ENCODE measurements at regions not wholly inside any gene's neighbourhood (a gene's known extent, or its start where the extent isn't known, plus 50 kb on each side); places are given as distances from the start of the nearest gene placed in this dataset.
"Not testable (repeated sequence)": the region's sequence is repeated elsewhere in the genome, so short reads cannot be mapped to it uniquely, and the experiment has no call there.

DNA sequence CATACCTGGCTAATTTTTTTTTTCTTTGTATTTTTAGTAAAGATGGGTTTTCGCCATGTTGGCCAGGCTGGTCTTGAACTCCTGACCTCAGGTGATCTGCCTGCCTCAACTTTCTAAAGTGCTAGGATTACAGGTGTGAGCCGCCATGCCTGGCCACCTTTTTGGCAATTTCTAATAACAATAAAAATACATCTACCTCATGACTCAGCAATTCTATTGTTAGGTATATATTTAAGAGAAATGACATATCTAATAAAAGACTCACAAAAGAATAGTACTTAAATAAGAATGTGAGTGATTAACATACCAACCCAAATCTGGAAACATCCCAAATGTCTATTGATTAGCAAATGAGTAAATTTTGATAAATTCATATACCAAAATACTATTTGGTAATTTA, 103.6 kb upstream of the PPP1R9A start:
- no CpG with 5 or more reads among the region's 2 CpGs for WGBS (ENCODE audit: insufficient coverage)
- H3K9me3 ChIP-seq (ENCODE audit: control extremely low read depth in 1 of 5, control insufficient read depth in 4 of 5, insufficient read depth in 2 of 5, low read depth in 1 of 5, low read length in 4 of 5) = peaks cover 0 to 2% (median 0%) of the 10 kb centered on the region in 5 experiments
- POLR2A ChIA-PET = no interaction called here
- H3K4me3 ChIP-seq (ENCODE audit: control insufficient read depth in 1 of 7, extremely low read depth in 1 of 7, insufficient read depth in 4 of 7, low read depth in 2 of 7, low read length in 6 of 7) = no peak overlapping the region
- no peak overlapping the region for H3K27ac ChIP-seq (ENCODE audit: insufficient read depth in 1 of 2, low read depth in 1 of 2, low read length in 2 of 2, poor library complexity in 1 of 2, severe bottlenecking in 2 of 2)
- no peaks in the 10 kb centered on the region for H3K4me1 ChIP-seq (ENCODE audit: control extremely low read depth in 1 of 4, control insufficient read depth in 4 of 4, insufficient read depth in 4 of 4, low read length in 3 of 4)
- DNase-seq = no peak
- no peaks in the 10 kb centered on the region for H3K36me3 ChIP-seq (ENCODE audit: control insufficient read depth in 4 of 4, insufficient read depth in 4 of 4, low read length in 3 of 4)
- H3K27me3 ChIP-seq (replicated peaks in 2 of 5; ENCODE audit: control insufficient read depth in 4 of 5, insufficient read depth in 5 of 5, low read length in 4 of 5) = no peaks in the 10 kb centered on the region
- CTCF ChIA-PET = no interaction called here

DNA sequence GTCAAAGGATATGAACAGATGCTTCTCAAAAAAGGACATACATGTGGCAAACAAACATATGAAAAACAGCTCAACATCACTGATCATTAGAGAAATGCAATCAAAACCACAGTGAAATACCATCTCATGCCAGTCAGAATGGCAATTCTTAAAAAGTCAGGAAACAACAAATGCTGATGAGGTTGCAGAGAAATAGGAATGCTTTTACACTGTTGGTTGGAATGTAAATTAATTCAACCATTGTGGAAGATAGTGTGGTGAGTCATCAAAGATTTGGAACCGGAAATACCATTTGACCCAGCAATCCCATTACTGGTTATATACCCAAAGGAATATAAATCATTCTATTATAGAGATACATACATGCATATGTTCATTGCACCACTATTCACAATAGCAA, 98.7 kb upstream of the PPP1R9A start:
- H3K27me3 ChIP-seq (replicated peaks in 2 of 5; ENCODE audit: control insufficient read depth in 4 of 5, insufficient read depth in 5 of 5, low read length in 4 of 5); H3K27ac ChIP-seq (ENCODE audit: insufficient read depth in 1 of 2, low read depth in 1 of 2, low read length in 2 of 2, poor library complexity in 1 of 2, severe bottlenecking in 2 of 2); H3K36me3 ChIP-seq (ENCODE audit: control insufficient read depth in 4 of 4, insufficient read depth in 4 of 4, low read length in 3 of 4); H3K4me3 ChIP-seq (ENCODE audit: control insufficient read depth in 1 of 7, extremely low read depth in 1 of 7, insufficient read depth in 4 of 7, low read depth in 2 of 7, low read length in 6 of 7); H3K4me1 ChIP-seq (ENCODE audit: control extremely low read depth in 1 of 4, control insufficient read depth in 4 of 4, insufficient read depth in 4 of 4, low read length in 3 of 4); POLR2A ChIA-PET; CTCF ChIA-PET; H3K9me3 ChIP-seq (ENCODE audit: control extremely low read depth in 1 of 5, control insufficient read depth in 4 of 5, insufficient read depth in 2 of 5, low read depth in 1 of 5, low read length in 4 of 5); DNase-seq: not testable (repeated sequence)
- no CpG with 5 or more reads among the region's 1 CpG for WGBS (ENCODE audit: insufficient coverage)

DNA sequence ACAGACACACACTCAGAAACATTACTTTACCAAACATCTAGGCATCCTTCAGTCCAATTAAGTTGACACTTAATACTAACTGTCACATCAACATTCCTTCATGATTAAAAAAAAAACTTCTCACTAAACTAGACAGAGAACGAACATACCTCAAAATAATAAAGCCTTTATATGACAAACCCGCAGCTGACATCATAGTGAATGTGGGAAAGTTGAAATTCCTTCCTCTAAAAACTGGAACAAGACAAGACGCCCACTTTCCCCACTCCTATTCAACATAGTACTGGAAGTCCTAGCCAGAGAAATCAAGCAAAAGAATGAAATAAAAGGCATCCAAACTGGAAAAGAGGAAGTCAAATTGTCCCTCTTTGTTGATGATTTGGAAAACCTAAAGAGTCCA, 96.9 kb upstream of the PPP1R9A start:
- Histone ChIP-seq H3K4me1 (ENCODE audit: control extremely low read depth in 1 of 4, control insufficient read depth in 4 of 4, insufficient read depth in 4 of 4, low read length in 3 of 4) (no peaks in the 10 kb centered on the region), H3K36me3 (ENCODE audit: control insufficient read depth in 4 of 4, insufficient read depth in 4 of 4, low read length in 3 of 4) (no peaks in the 10 kb centered on the region), H3K9me3 (ENCODE audit: control extremely low read depth in 1 of 5, control insufficient read depth in 4 of 5, insufficient read depth in 2 of 5, low read depth in 1 of 5, low read length in 4 of 5) (peaks cover 0 to 2% (median 0%) of the 10 kb centered on the region in 5 experiments), H3K27me3 (replicated peaks in 2 of 5; ENCODE audit: control insufficient read depth in 4 of 5, insufficient read depth in 5 of 5, low read length in 4 of 5) (no peaks in the 10 kb centered on the region), H3K27ac (ENCODE audit: insufficient read depth in 1 of 2, low read depth in 1 of 2, low read length in 2 of 2, poor library complexity in 1 of 2, severe bottlenecking in 2 of 2) (no peak overlapping the region), H3K4me3 (ENCODE audit: control insufficient read depth in 1 of 7, extremely low read depth in 1 of 7, insufficient read depth in 4 of 7, low read depth in 2 of 7, low read length in 6 of 7) (no peak overlapping the region)
- ChIA-PET CTCF (no interaction called here), POLR2A (no interaction called here)
- WGBS (ENCODE audit: insufficient coverage) = no CpG with 5 or more reads among the region's 3 CpGs
- DNase-seq = no peak

DNA sequence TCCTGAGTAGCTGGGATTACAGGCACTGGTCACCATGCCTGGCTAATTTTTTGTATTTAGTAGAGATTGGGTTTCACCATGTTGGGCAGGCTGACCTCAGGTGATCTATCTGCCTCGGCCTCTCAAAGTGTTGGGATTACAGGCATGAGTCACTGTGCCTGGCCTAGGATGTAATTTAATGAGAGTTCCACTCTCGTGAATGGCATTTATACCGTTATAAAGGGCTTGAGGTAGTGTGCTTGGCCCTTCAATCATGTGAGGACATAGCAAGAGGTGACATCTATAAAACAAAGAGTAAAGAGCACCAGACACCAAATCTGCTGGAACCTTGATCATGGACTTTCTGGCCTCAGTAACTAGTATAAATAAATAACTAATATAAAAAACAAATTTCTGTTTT, 93.5 kb upstream of the PPP1R9A start:
- no peak overlapping the region for H3K27ac ChIP-seq (ENCODE audit: insufficient read depth in 1 of 2, low read depth in 1 of 2, low read length in 2 of 2, poor library complexity in 1 of 2, severe bottlenecking in 2 of 2)
- WGBS (ENCODE audit: insufficient coverage) = 100% methylated on average over 1 of the region's 3 CpGs
- no peaks in the 10 kb centered on the region for H3K36me3 ChIP-seq (ENCODE audit: control insufficient read depth in 4 of 4, insufficient read depth in 4 of 4, low read length in 3 of 4)
- ChIA-PET POLR2A (no interaction called here), CTCF (no interaction called here)
- no peaks in the 10 kb centered on the region for H3K4me1 ChIP-seq (ENCODE audit: control extremely low read depth in 1 of 4, control insufficient read depth in 4 of 4, insufficient read depth in 4 of 4, low read length in 3 of 4)
- DNase-seq = no peak
- H3K9me3 ChIP-seq (ENCODE audit: control extremely low read depth in 1 of 5, control insufficient read depth in 4 of 5, insufficient read depth in 2 of 5, low read depth in 1 of 5, low read length in 4 of 5) = peaks cover 0 to 7% (median 0%) of the 10 kb centered on the region in 5 experiments
- no peaks in the 10 kb centered on the region for H3K27me3 ChIP-seq (replicated peaks in 2 of 5; ENCODE audit: control insufficient read depth in 4 of 5, insufficient read depth in 5 of 5, low read length in 4 of 5)
- H3K4me3 ChIP-seq (ENCODE audit: control insufficient read depth in 1 of 7, extremely low read depth in 1 of 7, insufficient read depth in 4 of 7, low read depth in 2 of 7, low read length in 6 of 7) = no peak overlapping the region

DNA sequence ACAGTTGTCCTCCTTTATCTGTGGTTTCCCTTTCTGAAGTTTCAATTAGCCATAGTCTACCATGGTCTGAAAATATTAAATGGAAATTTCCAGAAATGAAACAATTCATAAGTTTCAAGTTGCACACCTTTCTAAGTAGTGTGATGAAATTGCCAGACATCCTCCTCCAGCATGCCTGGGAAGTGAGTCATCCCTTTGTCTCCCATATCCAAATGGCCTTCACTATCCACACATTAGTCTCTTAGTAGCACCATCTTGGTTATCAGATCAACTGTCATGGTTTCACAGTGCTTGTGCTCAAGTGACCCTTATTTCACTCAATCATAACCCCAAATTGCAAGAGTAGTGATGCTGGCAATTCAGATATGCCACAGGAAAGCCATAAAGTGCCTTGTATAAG, 83.4 kb upstream of the PPP1R9A start:
- ChIA-PET POLR2A (no interaction called here), CTCF (no interaction called here)
- Histone ChIP-seq H3K9me3 (ENCODE audit: control extremely low read depth in 1 of 5, control insufficient read depth in 4 of 5, insufficient read depth in 2 of 5, low read depth in 1 of 5, low read length in 4 of 5) (peaks cover 0 to 8% (median 5%) of the 10 kb centered on the region in 5 experiments), H3K27me3 (replicated peaks in 2 of 5; ENCODE audit: control insufficient read depth in 4 of 5, insufficient read depth in 5 of 5, low read length in 4 of 5) (no peaks in the 10 kb centered on the region), H3K36me3 (ENCODE audit: control insufficient read depth in 4 of 4, insufficient read depth in 4 of 4, low read length in 3 of 4) (no peaks in the 10 kb centered on the region), H3K27ac (ENCODE audit: insufficient read depth in 1 of 2, low read depth in 1 of 2, low read length in 2 of 2, poor library complexity in 1 of 2, severe bottlenecking in 2 of 2) (no peak overlapping the region), H3K4me3 (ENCODE audit: control insufficient read depth in 1 of 7, extremely low read depth in 1 of 7, insufficient read depth in 4 of 7, low read depth in 2 of 7, low read length in 6 of 7) (no peak overlapping the region), H3K4me1 (ENCODE audit: control extremely low read depth in 1 of 4, control insufficient read depth in 4 of 4, insufficient read depth in 4 of 4, low read length in 3 of 4) (no peaks in the 10 kb centered on the region)
- DNase-seq = no peak

DNA sequence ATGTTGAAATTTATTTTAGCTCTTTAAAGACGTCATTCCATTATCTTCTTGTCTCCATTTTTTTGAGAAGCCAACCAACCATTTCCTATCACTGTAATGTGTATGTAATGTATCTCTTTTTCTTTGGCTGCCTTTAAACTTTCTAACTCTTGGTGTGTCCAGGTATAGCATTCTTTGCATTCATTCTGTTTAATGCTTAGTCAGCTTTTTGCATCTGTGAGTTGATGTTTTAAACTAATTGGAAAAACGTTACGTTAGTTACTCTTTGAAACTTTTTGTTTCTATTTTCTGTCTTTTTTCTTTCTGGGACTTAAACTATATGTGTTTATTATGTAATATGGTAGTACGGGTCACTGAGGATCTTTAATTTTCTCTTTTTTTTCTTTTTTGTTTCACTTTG, 77.4 kb upstream of the PPP1R9A start:
- Histone ChIP-seq H3K27ac (ENCODE audit: insufficient read depth in 1 of 2, low read depth in 1 of 2, low read length in 2 of 2, poor library complexity in 1 of 2, severe bottlenecking in 2 of 2) (no peak overlapping the region), H3K4me3 (ENCODE audit: control insufficient read depth in 1 of 7, extremely low read depth in 1 of 7, insufficient read depth in 4 of 7, low read depth in 2 of 7, low read length in 6 of 7) (no peak overlapping the region), H3K4me1 (ENCODE audit: control extremely low read depth in 1 of 4, control insufficient read depth in 4 of 4, insufficient read depth in 4 of 4, low read length in 3 of 4) (no peaks in the 10 kb centered on the region), H3K36me3 (ENCODE audit: control insufficient read depth in 4 of 4, insufficient read depth in 4 of 4, low read length in 3 of 4) (no peaks in the 10 kb centered on the region), H3K27me3 (replicated peaks in 2 of 5; ENCODE audit: control insufficient read depth in 4 of 5, insufficient read depth in 5 of 5, low read length in 4 of 5) (no peaks in the 10 kb centered on the region), H3K9me3 (ENCODE audit: control extremely low read depth in 1 of 5, control insufficient read depth in 4 of 5, insufficient read depth in 2 of 5, low read depth in 1 of 5, low read length in 4 of 5) (peaks cover 0 to 2% (median 0%) of the 10 kb centered on the region in 5 experiments)
- CTCF ChIA-PET = no interaction called here
- WGBS (ENCODE audit: insufficient coverage) = no CpG with 5 or more reads among the region's 4 CpGs
- DNase-seq = no peak
- POLR2A ChIA-PET = no interaction called here

DNA sequence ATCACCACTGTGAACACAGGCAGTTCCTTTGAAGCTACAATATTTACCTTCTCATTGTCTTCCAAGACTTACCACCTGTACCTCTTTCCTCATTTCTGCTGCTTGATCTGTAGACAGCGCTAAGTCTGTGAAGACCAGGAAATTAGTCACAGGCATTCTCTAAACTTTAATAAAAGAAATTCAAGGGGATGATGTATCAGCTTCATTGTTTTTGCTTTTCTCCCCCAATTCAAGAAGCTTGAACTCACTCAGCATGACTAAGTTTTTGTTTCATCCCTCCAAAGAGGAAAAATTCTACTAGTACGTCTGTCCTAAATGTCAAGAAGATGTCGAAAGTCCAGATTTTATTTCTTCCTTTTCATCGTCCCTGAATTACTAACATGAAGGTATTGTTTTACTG, 75.3 kb upstream of the PPP1R9A start:
- H3K9me3 ChIP-seq (ENCODE audit: control extremely low read depth in 1 of 5, control insufficient read depth in 4 of 5, insufficient read depth in 2 of 5, low read depth in 1 of 5, low read length in 4 of 5) = peaks cover 0 to 2% (median 0%) of the 10 kb centered on the region in 5 experiments
- no peaks in the 10 kb centered on the region for H3K4me1 ChIP-seq (ENCODE audit: control extremely low read depth in 1 of 4, control insufficient read depth in 4 of 4, insufficient read depth in 4 of 4, low read length in 3 of 4)
- no peak for DNase-seq
- no peak overlapping the region for H3K4me3 ChIP-seq (ENCODE audit: control insufficient read depth in 1 of 7, extremely low read depth in 1 of 7, insufficient read depth in 4 of 7, low read depth in 2 of 7, low read length in 6 of 7)
- H3K27ac ChIP-seq (ENCODE audit: insufficient read depth in 1 of 2, low read depth in 1 of 2, low read length in 2 of 2, poor library complexity in 1 of 2, severe bottlenecking in 2 of 2) = no peak overlapping the region
- no peaks in the 10 kb centered on the region for H3K27me3 ChIP-seq (replicated peaks in 2 of 5; ENCODE audit: control insufficient read depth in 4 of 5, insufficient read depth in 5 of 5, low read length in 4 of 5)
- no CpG with 5 or more reads among the region's 4 CpGs for WGBS (ENCODE audit: insufficient coverage)
- H3K36me3 ChIP-seq (ENCODE audit: control insufficient read depth in 4 of 4, insufficient read depth in 4 of 4, low read length in 3 of 4) = no peaks in the 10 kb centered on the region
- ChIA-PET CTCF (no interaction called here), POLR2A (no interaction called here)

DNA sequence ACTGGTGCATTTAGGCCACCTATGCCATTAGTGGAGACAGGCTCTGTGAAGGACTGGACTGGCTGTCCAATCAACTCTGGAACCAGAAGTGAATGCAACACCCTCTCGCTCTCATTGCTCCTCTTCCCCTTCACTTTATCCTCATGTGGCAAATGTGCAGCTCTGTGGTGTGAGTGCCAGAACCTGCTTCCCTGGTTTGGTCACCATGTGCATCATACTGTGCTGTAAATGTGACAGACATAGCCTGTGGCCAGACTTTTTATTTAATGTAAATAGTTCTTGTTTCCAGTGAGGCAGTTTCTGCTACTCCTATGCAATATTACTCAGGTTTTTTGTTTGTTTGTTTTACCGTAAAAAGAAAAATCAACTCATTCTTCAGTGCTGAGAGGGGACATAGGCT, 73.0 kb upstream of the PPP1R9A start:
- Histone ChIP-seq H3K27ac (ENCODE audit: insufficient read depth in 1 of 2, low read depth in 1 of 2, low read length in 2 of 2, poor library complexity in 1 of 2, severe bottlenecking in 2 of 2) (no peak overlapping the region), H3K36me3 (ENCODE audit: control insufficient read depth in 4 of 4, insufficient read depth in 4 of 4, low read length in 3 of 4) (no peaks in the 10 kb centered on the region), H3K4me1 (ENCODE audit: control extremely low read depth in 1 of 4, control insufficient read depth in 4 of 4, insufficient read depth in 4 of 4, low read length in 3 of 4) (no peaks in the 10 kb centered on the region), H3K9me3 (ENCODE audit: control extremely low read depth in 1 of 5, control insufficient read depth in 4 of 5, insufficient read depth in 2 of 5, low read depth in 1 of 5, low read length in 4 of 5) (peaks cover 0 to 14% (median 3%) of the 10 kb centered on the region in 5 experiments), H3K27me3 (replicated peaks in 2 of 5; ENCODE audit: control insufficient read depth in 4 of 5, insufficient read depth in 5 of 5, low read length in 4 of 5) (no peaks in the 10 kb centered on the region), H3K4me3 (ENCODE audit: control insufficient read depth in 1 of 7, extremely low read depth in 1 of 7, insufficient read depth in 4 of 7, low read depth in 2 of 7, low read length in 6 of 7) (no peak overlapping the region)
- ChIA-PET CTCF (no interaction called here), POLR2A (no interaction called here)
- DNase-seq = no peak
- 100% methylated on average over 1 of the region's 2 CpGs for WGBS (ENCODE audit: insufficient coverage)
